ENCODE measurements at regions not wholly inside any gene's neighbourhood (a gene's known extent, or its start where the extent isn't known, plus 50 kb on each side); places are given as distances from the start of the nearest gene placed in this dataset.
"Not testable (repeated sequence)": the region's sequence is repeated elsewhere in the genome, so short reads cannot be mapped to it uniquely, and the experiment has no call there.

DNA sequence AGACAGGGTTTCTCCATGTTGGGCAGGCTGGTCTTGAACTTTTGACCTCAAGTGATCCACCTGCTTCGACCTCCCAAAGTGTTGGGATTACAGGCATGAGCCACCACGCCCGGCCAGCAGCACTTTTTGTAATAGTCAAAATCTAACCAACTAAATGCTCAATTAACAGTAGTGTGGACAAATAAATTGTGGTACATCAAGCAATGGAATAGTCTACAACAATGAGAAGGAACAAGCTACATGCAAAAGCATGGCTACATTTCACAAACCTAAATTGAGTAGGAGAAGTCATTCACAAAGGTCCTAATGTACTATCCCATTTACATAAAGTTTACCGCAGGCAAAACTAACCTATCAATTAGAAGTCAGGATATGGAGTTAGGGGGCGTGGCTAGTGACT is 227.4 kb downstream of the USP22 start:
- not testable (repeated sequence) for H3K4ac ChIP-seq (ENCODE audit: low read depth, low read length); H2BK12ac ChIP-seq (ENCODE audit: insufficient read length, low read depth, low read length); DNase-seq; H3K36me3 Mint-ChIP-seq (ENCODE audit: insufficient read depth in 1 of 3, low read depth in 3 of 3); H4K8ac ChIP-seq (replicated peaks; ENCODE audit: insufficient read length, low read depth, low read length); H4K91ac ChIP-seq (ENCODE audit: insufficient read length, low read depth, low read length); H3K4me1 Mint-ChIP-seq; H3K27me3 Mint-ChIP-seq (ENCODE audit: low read depth); H3K27me3 ChIP-seq (ENCODE audit: insufficient read depth, low read length); H3K27ac Mint-ChIP-seq; H3K79me2 ChIP-seq (ENCODE audit: insufficient read depth, low read length); H3K4me1 ChIP-seq (ENCODE audit: insufficient read depth, low read length); H4K5ac ChIP-seq (ENCODE audit: insufficient read length, low read depth, low read length); H2BK20ac ChIP-seq (ENCODE audit: low read depth, low read length, poor library complexity, severe bottlenecking); H3K56ac ChIP-seq (ENCODE audit: insufficient read length, low read depth, low read length); H3K4me3 Mint-ChIP-seq; H4K20me1 ChIP-seq (ENCODE audit: control insufficient read depth, insufficient read depth, insufficient read length); H2BK15ac ChIP-seq (ENCODE audit: low read depth, low read length); H2BK5ac ChIP-seq (ENCODE audit: insufficient read length, low read length); H3K4me2 ChIP-seq (ENCODE audit: insufficient read depth, insufficient read length, low read length); H2BK120ac ChIP-seq (ENCODE audit: low read depth, low read length, poor library complexity, severe bottlenecking); H3K23ac ChIP-seq (ENCODE audit: insufficient read length, low read depth, low read length); H3K18ac ChIP-seq (ENCODE audit: insufficient read length, low read depth, low read length); H3K9me3 Mint-ChIP-seq; H3K9ac ChIP-seq (ENCODE audit: extremely low read depth, insufficient read length, low read length); H3T11ph ChIP-seq (ENCODE audit: low read length); H3K9me3 ChIP-seq (ENCODE audit: control insufficient read depth, low read depth, low read length); H3K79me1 ChIP-seq (ENCODE audit: insufficient read depth, low read depth, low read length, poor library complexity, severe bottlenecking); H3K14ac ChIP-seq (ENCODE audit: insufficient read depth, low read length); H3K27ac ChIP-seq (ENCODE audit: insufficient read length, low read depth, low read length); H2AFZ ChIP-seq (ENCODE audit: low read length); H2AK5ac ChIP-seq (ENCODE audit: insufficient read length, low read length); H3K23me2 ChIP-seq (ENCODE audit: insufficient read length, low read depth, low read length, poor library complexity, severe bottlenecking)
- no CpG with 5 or more reads among the region's 5 CpGs for WGBS (ENCODE audit: extremely low coverage, insufficient read length, low lambda C conversion rate)

Data from H9 (cell line).